RWPE2 (cell line): ENCODE measurements at regions not wholly inside any gene's neighbourhood (a gene's known extent, or its start where the extent isn't known, plus 50 kb on each side); places are given as distances from the start of the nearest gene placed in this dataset.
"Not testable (repeated sequence)": the region's sequence is repeated elsewhere in the genome, so short reads cannot be mapped to it uniquely, and the experiment has no call there.

Experiments used
- ATAC-seq: fragments of 200-7000 bp; cut with Tn5 transposase; 3 replicates; pipeline ENCODE4 v1.9.1; 2021; ENCODE audit warnings: low read depth
- DNase-seq: peaks from one replicate; pipeline ENCODE4 v3.0.0-alpha.2; 2020; ENCODE audit warnings: low spot score
- H3K27ac ChIP-seq: fragments of 450-650 bp; 2 replicates; pipeline ENCODE4 v1.5.1; 2017; ENCODE audit warnings: mild to moderate bottlenecking; ENCODE audit not compliant: poor library complexity, severe bottlenecking
- H3K27me3 ChIP-seq: fragments of 250-450 bp; sonication (Bioruptor Pico); 2 replicates; pipeline ENCODE4 v1.5.1; 2021; ENCODE audit warnings: mild to moderate bottlenecking, moderate library complexity; ENCODE audit not compliant: insufficient read depth, poor library complexity, severe bottlenecking
- H3K36me3 ChIP-seq: fragments of 250-450 bp; sonication (Bioruptor Pico); 2 replicates; pipeline ENCODE4 v1.5.1; 2020; ENCODE audit warnings: low read depth, mild to moderate bottlenecking, moderate library complexity
- H3K4me1 ChIP-seq: fragments of 250-450 bp; sonication (Bioruptor Pico); 2 replicates; pipeline ENCODE4 v1.5.1; 2021; ENCODE audit warnings: mild to moderate bottlenecking, moderate library complexity; ENCODE audit not compliant: insufficient read depth, poor library complexity, severe bottlenecking
- H3K4me3 ChIP-seq: fragments of 250-450 bp; sonication (Bioruptor Pico); 2 replicates; pipeline ENCODE4 v1.5.1; 2021; ENCODE audit warnings: mild to moderate bottlenecking, moderate library complexity; ENCODE audit not compliant: severe bottlenecking
- H3K9me3 ChIP-seq: fragments of 250-450 bp; sonication (Bioruptor Pico); 2 replicates; pipeline ENCODE4 v1.5.1; 2021; ENCODE audit warnings: mild to moderate bottlenecking, moderate library complexity; ENCODE audit not compliant: severe bottlenecking
- TF ChIP-seq, protein P1 (sequence below): fragments of 450-650 bp; IDR thresholded peaks from one replicate; pipeline ENCODE4 v1.5.1; 2017; ENCODE audit warnings: mild to moderate bottlenecking, moderate library complexity; ENCODE audit not compliant: poor library complexity, severe bottlenecking

- Histone ChIP-seq H3K4me3 (no peak overlapping the region), H3K27me3 (no peaks in the 10 kb centered on the region), H3K4me1 (no peaks in the 10 kb centered on the region), H3K27ac (no peak overlapping the region), H3K36me3 (no peaks in the 10 kb centered on the region), H3K9me3 (no peaks in the 10 kb centered on the region)
- ATAC-seq: no peak
- TF ChIP-seq, protein P1, sequence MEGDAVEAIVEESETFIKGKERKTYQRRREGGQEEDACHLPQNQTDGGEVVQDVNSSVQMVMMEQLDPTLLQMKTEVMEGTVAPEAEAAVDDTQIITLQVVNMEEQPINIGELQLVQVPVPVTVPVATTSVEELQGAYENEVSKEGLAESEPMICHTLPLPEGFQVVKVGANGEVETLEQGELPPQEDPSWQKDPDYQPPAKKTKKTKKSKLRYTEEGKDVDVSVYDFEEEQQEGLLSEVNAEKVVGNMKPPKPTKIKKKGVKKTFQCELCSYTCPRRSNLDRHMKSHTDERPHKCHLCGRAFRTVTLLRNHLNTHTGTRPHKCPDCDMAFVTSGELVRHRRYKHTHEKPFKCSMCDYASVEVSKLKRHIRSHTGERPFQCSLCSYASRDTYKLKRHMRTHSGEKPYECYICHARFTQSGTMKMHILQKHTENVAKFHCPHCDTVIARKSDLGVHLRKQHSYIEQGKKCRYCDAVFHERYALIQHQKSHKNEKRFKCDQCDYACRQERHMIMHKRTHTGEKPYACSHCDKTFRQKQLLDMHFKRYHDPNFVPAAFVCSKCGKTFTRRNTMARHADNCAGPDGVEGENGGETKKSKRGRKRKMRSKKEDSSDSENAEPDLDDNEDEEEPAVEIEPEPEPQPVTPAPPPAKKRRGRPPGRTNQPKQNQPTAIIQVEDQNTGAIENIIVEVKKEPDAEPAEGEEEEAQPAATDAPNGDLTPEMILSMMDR: no peak
- DNase-seq: no peak
Observed at GRCh38 chr3:178140531-178141304, 395.5 kb upstream of the KCNMB2 start.

DNA sequence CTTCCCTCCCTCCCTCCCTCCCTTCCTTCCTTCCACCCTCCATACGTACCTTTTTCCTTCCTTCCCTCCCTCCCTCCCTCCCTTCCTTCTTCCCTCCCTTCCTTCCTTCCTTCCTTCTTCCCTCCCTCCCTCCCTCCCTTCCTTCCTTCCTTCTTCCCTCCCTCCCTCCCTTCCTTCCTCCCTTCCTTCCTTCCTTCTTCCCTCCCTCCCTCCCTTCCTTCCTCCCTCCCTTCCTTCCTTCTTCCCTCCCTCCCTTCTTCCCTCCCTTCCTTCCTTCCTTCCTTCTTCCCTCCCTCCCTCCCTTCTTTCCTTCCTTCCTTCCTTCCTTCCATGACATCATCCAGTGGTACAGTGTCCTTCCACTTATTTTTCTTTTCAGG, 394.9 kb upstream of the KCNMB2 start:
- not testable (repeated sequence) for ATAC-seq, H3K27me3 ChIP-seq, DNase-seq, H3K4me3 ChIP-seq, H3K9me3 ChIP-seq, H3K36me3 ChIP-seq, H3K27ac ChIP-seq, H3K4me1 ChIP-seq

GRCh38 chr3:178146406-178146831, 389.8 kb upstream of the KCNMB2 start:
- H3K36me3 ChIP-seq: no peaks in the 10 kb centered on the region
- ATAC-seq (no peak), DNase-seq (no peak)
- no peak overlapping the region for H3K27ac ChIP-seq
- no peaks in the 10 kb centered on the region for H3K9me3 ChIP-seq
- TF ChIP-seq, protein P1: no peak
- no peaks in the 10 kb centered on the region for H3K4me1 ChIP-seq
- H3K27me3 ChIP-seq: no peaks in the 10 kb centered on the region
- no peak overlapping the region for H3K4me3 ChIP-seq

GRCh38 chr3:178147001-178147400, 389.2 kb upstream of the KCNMB2 start:
- ATAC-seq: no peak
- H3K4me1 ChIP-seq: no peaks in the 10 kb centered on the region
- no peaks in the 10 kb centered on the region for H3K36me3 ChIP-seq
- no peak overlapping the region for H3K4me3 ChIP-seq
- no peak overlapping the region for H3K27ac ChIP-seq
- H3K27me3 ChIP-seq: no peaks in the 10 kb centered on the region
- DNase-seq: no peak
- TF ChIP-seq, protein P1: no peak
- H3K9me3 ChIP-seq: no peaks in the 10 kb centered on the region

DNA sequence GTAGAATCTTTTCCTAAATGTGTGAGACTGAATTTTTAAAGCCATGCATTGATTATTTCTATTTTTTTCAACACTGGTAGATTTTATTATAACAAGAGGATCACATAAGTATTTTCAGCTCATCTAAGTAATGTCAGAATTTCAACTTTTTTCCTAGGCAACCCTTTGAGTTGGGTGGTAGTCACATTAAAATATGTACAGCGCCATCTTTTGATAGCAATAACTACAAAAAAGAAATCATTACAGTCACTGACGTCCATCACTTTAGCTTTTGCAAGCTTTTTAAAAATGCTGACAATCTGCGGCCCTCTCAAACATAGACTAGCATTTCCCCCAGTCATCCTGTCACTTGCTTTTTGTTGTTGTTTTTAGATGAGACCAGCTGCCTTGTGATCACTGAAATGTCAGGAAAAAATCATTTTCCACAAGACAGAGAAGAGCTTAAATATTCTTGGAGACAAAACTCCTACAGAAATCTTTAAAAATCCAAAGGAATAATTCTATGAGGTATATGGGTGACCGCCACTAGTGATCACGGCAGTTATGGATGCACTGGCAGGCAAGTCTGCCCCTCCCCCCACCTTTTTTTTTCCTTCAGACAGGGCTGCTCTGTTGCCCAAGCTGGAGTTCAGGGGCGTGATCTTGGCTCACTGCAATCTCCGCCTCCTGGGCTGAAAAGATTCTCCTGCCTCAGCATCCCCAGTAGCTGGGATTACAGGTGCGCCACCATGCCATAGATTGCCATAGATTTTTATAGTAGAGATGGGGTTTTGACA, 384.0 kb upstream of the KCNMB2 start:
- DNase-seq: no peak
- ATAC-seq: no peak
- TF ChIP-seq, protein P1: no peak
- no peaks in the 10 kb centered on the region for H3K4me1 ChIP-seq
- no peak overlapping the region for H3K4me3 ChIP-seq
- H3K36me3 ChIP-seq: no peaks in the 10 kb centered on the region
- H3K9me3 ChIP-seq: no peaks in the 10 kb centered on the region
- no peak overlapping the region for H3K27ac ChIP-seq
- H3K27me3 ChIP-seq: no peaks in the 10 kb centered on the region
